Caco-2 (cell line): ENCODE measurements at regions not wholly inside any gene's neighbourhood (a gene's known extent, or its start where the extent isn't known, plus 50 kb on each side); places are given as distances from the start of the nearest gene placed in this dataset.

ENCODE experiments used
- BruUV-seq: library from RNA; stranded (reverse); fragments of 400-500 nt; replicated peaks from 2 replicates; lab custom pipeline; 2021; lab: Mats Ljungman, UMichigan
- CTCF ChIA-PET: fragments of 300-600 bp; sonication (Branson Sonifier 250); formaldehyde crosslinking; loops from one replicate; lab custom pipeline; 2022; ENCODE audit warnings: antibody characterized with exemption; lab: Charles Lee
- POLR2A ChIA-PET: fragments of 300-600 bp; sonication (Branson Sonifier 250); formaldehyde crosslinking; loops from one replicate; lab custom pipeline; 2022; ENCODE audit warnings: antibody characterized with exemption; lab: Charles Lee
- DNase-seq, 2 experiments: peaks; one replicate each; pipeline versions ENCODE4 v3.0.0 to v3.0.0-alpha.2; 2020 to 2022
- H3K27me3 ChIP-seq: replicated peaks from 2 replicates; pipeline ENCODE4 v1.6.0; 2011; ENCODE audit warnings: low read length; ENCODE audit not compliant: control insufficient read depth, insufficient read depth
- H3K36me3 ChIP-seq: 2 replicates; pipeline ENCODE4 v1.5.1; 2011; ENCODE audit warnings: low read length; ENCODE audit not compliant: control insufficient read depth, insufficient read depth
- H3K4me1 ChIP-seq: fragments of 250-450 bp; sonication (Bioruptor Pico); 2 replicates; pipeline ENCODE4 v1.5.1; 2020; ENCODE audit warnings: mild to moderate bottlenecking
- H3K4me3 ChIP-seq: 2 replicates; pipeline ENCODE4 v1.5.1; 2011; ENCODE audit warnings: low read depth, mild to moderate bottlenecking, control low read depth, low read length
- H3K9me3 ChIP-seq: fragments of 250-450 bp; sonication (Bioruptor Pico); 2 replicates; pipeline ENCODE4 v1.5.1; 2020; ENCODE audit warnings: mild to moderate bottlenecking, moderate library complexity
- H3K27ac Mint-ChIP-seq: one replicate; pipeline ENCODE4 v1.8.0; 2022; ENCODE audit warnings: mixed read lengths; ENCODE audit not compliant: unreplicated experiment
- H3K27me3 Mint-ChIP-seq: one replicate; pipeline ENCODE4 v1.8.0; 2022; ENCODE audit warnings: mixed read lengths; ENCODE audit not compliant: insufficient read depth, unreplicated experiment
- H3K36me3 Mint-ChIP-seq: one replicate; pipeline ENCODE4 v1.8.0; 2022; ENCODE audit warnings: mild to moderate bottlenecking, mixed read lengths; ENCODE audit not compliant: insufficient read depth, unreplicated experiment
- H3K4me1 Mint-ChIP-seq: one replicate; pipeline ENCODE4 v1.8.0; 2022; ENCODE audit warnings: low read depth, mixed read lengths; ENCODE audit not compliant: unreplicated experiment
- H3K4me3 Mint-ChIP-seq: one replicate; pipeline ENCODE4 v1.8.0; 2022; ENCODE audit warnings: mild to moderate bottlenecking, moderate library complexity, mixed read lengths; ENCODE audit not compliant: unreplicated experiment
- H3K9me3 Mint-ChIP-seq: one replicate; pipeline ENCODE4 v1.8.0; 2022; ENCODE audit warnings: mixed read lengths; ENCODE audit not compliant: unreplicated experiment
- intact Hi-C: fragments of 100-400 bp; cut with micrococcal nuclease; formaldehyde crosslinking; loops from one replicate; pipeline ENCODE4 v1.10.0; 2022; ENCODE audit not compliant: unreplicated experiment
- TF ChIP-seq, protein P1 (sequence below), 2 experiments: fragments of 200-600 bp in 1 of 2; IDR thresholded peaks; 1 replicate in 1 of 2; 2 replicates in 1 of 2; pipeline versions ENCODE4 v1.5.1 to v1.8.0; 2011 to 2022; ENCODE audit warnings: antibody characterized with exemption in 1 of 2, control low read depth in 1 of 2, inconsistent platforms in 1 of 2, low read depth in 1 of 2, low read length in 1 of 2, mild to moderate bottlenecking in 1 of 2, moderate library complexity in 1 of 2; ENCODE audit not compliant: insufficient read depth in 1 of 2, severe bottlenecking in 1 of 2, unreplicated experiment in 1 of 2

- Histone ChIP-seq H3K4me1 (no peaks in the 10 kb centered on the region), H3K36me3 (no peaks in the 10 kb centered on the region), H3K4me3 (no peak overlapping the region), H3K27me3 (no peaks in the 10 kb centered on the region), H3K9me3 (no peaks in the 10 kb centered on the region)
- BruUV-seq: no TSS peak
- ChIA-PET CTCF (no interaction called here), POLR2A (no interaction called here)
- Mint-ChIP-seq H3K9me3 (peaks cover 11% of the 10 kb centered on the region), H3K4me1 (no peaks in the 10 kb centered on the region), H3K27ac (no peak overlapping the region), H3K27me3 (peaks cover 5% of the 10 kb centered on the region), H3K4me3 (no peak overlapping the region), H3K36me3 (no peaks in the 10 kb centered on the region)
- TF ChIP-seq, protein P1, sequence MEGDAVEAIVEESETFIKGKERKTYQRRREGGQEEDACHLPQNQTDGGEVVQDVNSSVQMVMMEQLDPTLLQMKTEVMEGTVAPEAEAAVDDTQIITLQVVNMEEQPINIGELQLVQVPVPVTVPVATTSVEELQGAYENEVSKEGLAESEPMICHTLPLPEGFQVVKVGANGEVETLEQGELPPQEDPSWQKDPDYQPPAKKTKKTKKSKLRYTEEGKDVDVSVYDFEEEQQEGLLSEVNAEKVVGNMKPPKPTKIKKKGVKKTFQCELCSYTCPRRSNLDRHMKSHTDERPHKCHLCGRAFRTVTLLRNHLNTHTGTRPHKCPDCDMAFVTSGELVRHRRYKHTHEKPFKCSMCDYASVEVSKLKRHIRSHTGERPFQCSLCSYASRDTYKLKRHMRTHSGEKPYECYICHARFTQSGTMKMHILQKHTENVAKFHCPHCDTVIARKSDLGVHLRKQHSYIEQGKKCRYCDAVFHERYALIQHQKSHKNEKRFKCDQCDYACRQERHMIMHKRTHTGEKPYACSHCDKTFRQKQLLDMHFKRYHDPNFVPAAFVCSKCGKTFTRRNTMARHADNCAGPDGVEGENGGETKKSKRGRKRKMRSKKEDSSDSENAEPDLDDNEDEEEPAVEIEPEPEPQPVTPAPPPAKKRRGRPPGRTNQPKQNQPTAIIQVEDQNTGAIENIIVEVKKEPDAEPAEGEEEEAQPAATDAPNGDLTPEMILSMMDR (IDR thresholded peaks at IDR 0.05; ENCODE audit: insufficient read depth in 1 of 2, low read depth in 1 of 2, low read length in 1 of 2, severe bottlenecking in 1 of 2, unreplicated experiment in 1 of 2): no peak
- no peak for DNase-seq
- intact Hi-C loops: no loop called here
These were observed 291.1 kb upstream of the RTL1 start for GRCh38 chr14:101194373-101195308.

GRCh38 chr14:101195309-101195901, 291.9 kb upstream of the RTL1 start:
- BruUV-seq: no TSS peak
- Histone ChIP-seq H3K27me3 (no peaks in the 10 kb centered on the region), H3K9me3 (no peaks in the 10 kb centered on the region), H3K4me3 (no peak overlapping the region), H3K36me3 (no peaks in the 10 kb centered on the region), H3K4me1 (no peaks in the 10 kb centered on the region)
- TF ChIP-seq, protein P1 (IDR thresholded peaks at IDR 0.05; ENCODE audit: insufficient read depth in 1 of 2, low read depth in 1 of 2, low read length in 1 of 2, severe bottlenecking in 1 of 2, unreplicated experiment in 1 of 2): no peak
- no peaks in the 10 kb centered on the region for H3K36me3 Mint-ChIP-seq
- no peak overlapping the region for H3K27ac Mint-ChIP-seq
- CTCF ChIA-PET: interaction anchor here (0.7 kb wide), 1 partner anchor 24 kb away, joined by 5 read pairs; no protein-coding TSS in a partner anchor
- peaks cover 3% of the 10 kb centered on the region for H3K9me3 Mint-ChIP-seq
- H3K27me3 Mint-ChIP-seq: no peaks in the 10 kb centered on the region
- H3K4me1 Mint-ChIP-seq: no peaks in the 10 kb centered on the region
- no peak overlapping the region for H3K4me3 Mint-ChIP-seq
- intact Hi-C loops: no loop called here
- DNase-seq: no peak
- POLR2A ChIA-PET: no interaction called here

GRCh38 chr14:101196051-101196712, 292.7 kb upstream of the RTL1 start:
- intact Hi-C loops: no loop called here
- Mint-ChIP-seq H3K9me3 (no peaks in the 10 kb centered on the region), H3K4me3 (no peak overlapping the region), H3K4me1 (no peaks in the 10 kb centered on the region), H3K27me3 (no peaks in the 10 kb centered on the region), H3K27ac (no peak overlapping the region), H3K36me3 (no peaks in the 10 kb centered on the region)
- Histone ChIP-seq H3K27me3 (no peaks in the 10 kb centered on the region), H3K4me3 (no peak overlapping the region), H3K4me1 (no peaks in the 10 kb centered on the region), H3K9me3 (no peaks in the 10 kb centered on the region), H3K36me3 (no peaks in the 10 kb centered on the region)
- CTCF ChIA-PET: interaction anchor here (0.7 kb wide), 1 partner anchor 23 kb away, joined by 5 read pairs; no protein-coding TSS in a partner anchor
- no TSS peak for BruUV-seq
- POLR2A ChIA-PET: no interaction called here
- no peak for DNase-seq
- TF ChIP-seq, protein P1 (IDR thresholded peaks at IDR 0.05; ENCODE audit: insufficient read depth in 1 of 2, low read depth in 1 of 2, low read length in 1 of 2, severe bottlenecking in 1 of 2, unreplicated experiment in 1 of 2): no peak
